GM12891 (cell line): ENCODE measurements at regions not wholly inside any gene's neighbourhood (a gene's known extent, or its start where the extent isn't known, plus 50 kb on each side); places are given as distances from the start of the nearest gene placed in this dataset.

ENCODE experiments used
- DNase-seq: peaks from one replicate; pipeline ENCODE4 v3.0.0; 2011; ENCODE audit warnings: low spot score; ENCODE audit not compliant: insufficient read length
- FAIRE-seq: peaks from 2 replicates; lab custom pipeline; 2011; peaks lifted over from hg19 to GRCh38; lab: Jason Lieb, UNC
- PAX5 ChIP-seq: IDR thresholded peaks from 2 replicates; pipeline ENCODE4 v1.6.1; 2011; ENCODE audit warnings: low read length, moderate library complexity, mild to moderate bottlenecking; ENCODE audit not compliant: insufficient read depth, severe bottlenecking
- POLR2A ChIP-seq: IDR thresholded peaks from 2 replicates; pipeline ENCODE4 v1.6.1; 2011; ENCODE audit warnings: low read depth, low read length, control low read depth
- POLR2AphosphoS5 ChIP-seq: IDR thresholded peaks from 2 replicates; pipeline ENCODE4 v1.6.1; 2011; ENCODE audit warnings: low read depth, low read length, control low read depth
- POU2F2 ChIP-seq: IDR thresholded peaks from 2 replicates; pipeline ENCODE4 v1.6.1; 2011; ENCODE audit warnings: low read depth, mild to moderate bottlenecking, control low read depth, low read length, moderate library complexity
- SPI1 ChIP-seq: IDR thresholded peaks from 2 replicates; pipeline ENCODE4 v1.6.1; 2011; ENCODE audit warnings: low read depth, low read length, control low read depth
- TAF1 ChIP-seq: IDR thresholded peaks from 2 replicates; pipeline ENCODE4 v1.6.1; 2011; ENCODE audit warnings: low read depth, low read length, control low read depth

DNA sequence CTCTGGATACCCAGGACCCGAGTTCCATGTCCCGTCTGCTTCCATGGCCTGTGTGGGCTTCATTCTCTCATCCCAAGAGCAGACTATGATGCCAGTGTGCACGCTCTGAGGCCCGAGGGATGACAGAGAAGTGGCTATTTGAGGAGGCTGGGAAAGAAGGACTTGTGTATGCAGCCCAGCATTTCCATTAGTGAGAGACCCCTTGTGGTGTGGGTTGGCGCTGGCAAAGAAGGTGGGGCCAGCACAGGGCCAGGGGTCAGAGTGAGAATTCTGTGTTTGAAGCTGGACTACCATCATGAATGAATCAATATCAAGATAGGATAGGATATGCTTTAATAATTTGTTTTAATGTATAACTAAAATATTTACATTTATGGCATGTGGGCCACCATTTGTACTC, 200.8 kb downstream of the HIPK3 start:
- no peak for FAIRE-seq
- TF ChIP-seq POU2F2 = no peak
- no peak for TF ChIP-seq POLR2AphosphoS5
- no peak for TF ChIP-seq POLR2A
- no peak for DNase-seq

- TF ChIP-seq POLR2A (no peak), PAX5 (no peak), POU2F2 (no peak), POLR2AphosphoS5 (no peak), SPI1 (no peak), TAF1 (no peak)
- no peak for FAIRE-seq
- no peak for DNase-seq
Measured at GRCh38 chr11:33455867-33456463, 198.8 kb downstream of the HIPK3 start.

- no peak for TF ChIP-seq TAF1
- no peak for TF ChIP-seq PAX5
- no peak for TF ChIP-seq POLR2A
- no peak for TF ChIP-seq SPI1
- TF ChIP-seq POU2F2 = no peak
- no peak for TF ChIP-seq POLR2AphosphoS5
- no peak for DNase-seq
- FAIRE-seq = no peak
Measured at GRCh38 chr11:33454264-33454663, 197.1 kb downstream of the HIPK3 start.

DNA sequence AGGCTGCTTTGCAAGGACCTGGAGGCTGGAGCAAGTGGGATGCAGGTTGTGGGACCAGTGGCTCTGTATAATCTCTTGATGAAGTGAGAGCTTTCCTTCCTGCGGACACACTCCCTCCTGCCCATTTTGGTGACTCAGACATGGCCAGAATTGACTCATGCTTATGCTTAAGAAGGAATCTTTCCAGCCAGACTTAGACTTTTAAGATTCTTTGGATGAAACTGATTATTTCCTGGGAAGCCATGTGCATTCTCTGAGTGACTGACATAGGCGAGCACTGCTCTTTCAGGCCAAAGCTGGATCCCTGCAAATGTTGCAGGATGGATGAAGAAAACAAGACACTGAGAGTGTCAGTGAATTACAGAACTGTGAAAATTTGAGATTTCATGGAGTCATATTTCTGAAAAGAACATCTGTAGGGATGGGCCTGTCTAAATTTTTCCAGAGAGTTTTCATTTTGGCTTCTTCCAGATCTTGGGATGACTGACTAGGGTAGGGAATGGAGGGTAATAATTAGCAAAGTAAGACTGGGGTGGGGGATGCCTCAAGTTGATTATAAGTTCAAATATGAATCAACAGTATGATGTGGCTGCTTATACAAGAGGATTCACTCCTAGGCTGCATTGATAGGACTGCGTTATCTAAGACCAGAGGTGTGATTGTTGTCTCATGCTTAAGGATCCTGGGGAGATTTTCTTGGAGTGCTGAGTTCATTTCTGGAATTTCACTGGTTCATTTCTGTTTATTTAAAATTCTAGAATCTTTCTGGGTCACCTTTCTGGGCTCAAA, 195.8 kb downstream of the HIPK3 start:
- TF ChIP-seq SPI1 (no peak), POU2F2 (no peak), POLR2A (no peak), TAF1 (no peak), POLR2AphosphoS5 (no peak), PAX5 (no peak)
- no peak for FAIRE-seq
- no peak for DNase-seq

GRCh38 chr11:33451364-33451763, 194.2 kb downstream of the HIPK3 start:
- no peak for DNase-seq
- no peak for FAIRE-seq
- no peak for TF ChIP-seq PAX5
- no peak for TF ChIP-seq SPI1
- no peak for TF ChIP-seq POU2F2
- TF ChIP-seq POLR2AphosphoS5 = no peak
- TF ChIP-seq POLR2A = no peak
- TF ChIP-seq TAF1 = no peak

DNA sequence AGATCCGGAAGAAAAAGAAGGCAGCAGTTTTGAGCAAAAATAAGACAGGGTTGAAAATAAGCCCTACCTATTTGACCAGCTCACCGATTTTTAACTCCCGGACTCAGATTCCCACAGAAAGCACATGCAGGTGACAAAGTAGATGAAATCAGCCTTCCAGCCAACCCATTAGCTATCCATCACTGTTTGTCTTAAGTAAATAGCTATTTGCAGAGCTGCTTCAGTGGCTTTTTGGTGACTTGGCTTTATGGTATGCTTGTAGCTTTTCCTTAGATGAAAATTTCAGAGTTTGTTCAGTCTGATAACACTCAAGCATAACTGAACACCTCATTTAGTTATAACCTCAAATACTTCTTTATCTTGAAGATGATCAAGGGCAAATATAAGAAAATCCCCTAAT, 192.6 kb downstream of the HIPK3 start:
- FAIRE-seq (no peak), DNase-seq (no peak)
- TF ChIP-seq POU2F2 (no peak), TAF1 (no peak), PAX5 (no peak), POLR2AphosphoS5 (no peak), POLR2A (no peak), SPI1 (no peak)

GRCh38 chr11:33448461-33449130, 191.4 kb downstream of the HIPK3 start:
- DNase-seq (no peak), FAIRE-seq (no peak)
- TF ChIP-seq PAX5 (no peak), SPI1 (no peak), TAF1 (no peak), POLR2A (no peak), POU2F2 (no peak), POLR2AphosphoS5 (no peak)

DNA sequence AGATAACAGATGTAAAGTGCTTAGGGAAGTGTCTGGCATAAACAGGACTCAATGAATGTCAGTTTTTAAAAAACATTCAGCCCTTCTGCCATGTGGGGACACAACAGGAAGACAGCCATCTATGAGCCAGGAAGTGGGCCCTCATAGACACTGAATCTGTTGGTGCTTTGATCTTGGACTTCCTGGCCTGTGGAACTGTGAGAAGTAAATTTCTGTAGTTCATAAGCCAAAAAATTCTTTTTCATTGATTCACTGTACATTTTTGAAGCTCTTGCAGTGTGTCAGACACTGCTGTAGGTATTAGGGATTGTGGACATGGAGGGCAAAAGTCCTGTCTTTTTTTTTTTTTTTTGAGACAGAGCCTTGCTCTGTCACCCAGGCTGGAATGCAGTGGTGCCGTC, 188.6 kb downstream of the HIPK3 start:
- FAIRE-seq = no peak
- DNase-seq = no peak
- TF ChIP-seq POLR2AphosphoS5 = no peak
- TF ChIP-seq PAX5 = no peak
- TF ChIP-seq SPI1 = no peak
- no peak for TF ChIP-seq POLR2A
- TF ChIP-seq TAF1 = no peak
- no peak for TF ChIP-seq POU2F2

- TF ChIP-seq SPI1 = peak; percentile 35; the same call in 1 of the 2 replicates
- no peak for TF ChIP-seq POLR2AphosphoS5
- FAIRE-seq (no peak), DNase-seq (no peak)
Measured at GRCh38 chr11:33444835-33445594, 187.8 kb downstream of the HIPK3 start.
